ENCODE measurements at regions not wholly inside any gene's neighbourhood (a gene's known extent, or its start where the extent isn't known, plus 50 kb on each side); places are given as distances from the start of the nearest gene placed in this dataset.

DNA sequence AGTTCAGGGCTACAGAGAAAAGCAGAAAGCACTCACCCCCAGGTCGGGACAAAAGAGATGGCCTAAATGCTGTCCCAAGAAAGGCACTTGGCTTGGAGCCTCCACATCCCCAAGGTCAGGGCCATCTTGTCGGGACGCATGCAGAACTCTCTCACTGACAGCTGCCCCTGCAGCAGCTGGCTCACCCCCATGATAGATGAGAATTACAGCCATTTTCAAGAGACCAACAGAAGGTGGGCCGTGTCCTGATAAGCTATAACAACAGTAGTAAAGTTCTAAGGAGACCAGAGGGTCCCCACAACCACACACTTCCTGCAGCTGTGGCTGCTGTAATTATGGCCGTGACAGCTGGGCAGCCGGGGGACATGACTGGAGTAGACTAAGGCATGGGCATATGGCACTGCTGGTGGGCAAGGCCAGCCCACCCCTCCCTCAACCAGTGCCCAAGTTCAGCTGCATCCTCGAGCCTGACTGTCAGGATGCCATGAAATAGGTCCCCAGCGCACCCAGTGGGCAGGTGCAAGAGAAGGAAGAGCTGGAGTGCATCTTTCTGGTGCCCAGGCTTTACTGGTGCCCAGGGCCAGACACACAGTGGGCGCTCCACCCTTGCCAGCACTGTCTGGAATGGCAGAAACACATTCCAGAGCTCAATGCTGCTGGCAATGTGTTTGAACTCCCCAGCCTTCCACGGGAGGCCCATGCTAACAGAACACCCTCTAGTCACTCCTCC is 436.7 kb upstream of the ZNF507 start:
- ChIA-PET POLR2A (no interaction called here), CTCF (no interaction called here)
- Histone ChIP-seq H3K27me3 (ENCODE audit: control insufficient read depth, insufficient read depth, low read length) (no peaks in the 10 kb centered on the region), H3K27ac (ENCODE audit: low read depth, low read length) (no peak overlapping the region), H3K9me3 (ENCODE audit: control insufficient read depth, insufficient read depth, low read length) (no peaks in the 10 kb centered on the region; the same call in 1 of the 2 replicates), H3K4me3 (ENCODE audit: low read depth, low read length) (no peak overlapping the region)
- no peak for DNase-seq (ENCODE audit: low read depth, low spot score)
- TF ChIP-seq, protein P1, sequence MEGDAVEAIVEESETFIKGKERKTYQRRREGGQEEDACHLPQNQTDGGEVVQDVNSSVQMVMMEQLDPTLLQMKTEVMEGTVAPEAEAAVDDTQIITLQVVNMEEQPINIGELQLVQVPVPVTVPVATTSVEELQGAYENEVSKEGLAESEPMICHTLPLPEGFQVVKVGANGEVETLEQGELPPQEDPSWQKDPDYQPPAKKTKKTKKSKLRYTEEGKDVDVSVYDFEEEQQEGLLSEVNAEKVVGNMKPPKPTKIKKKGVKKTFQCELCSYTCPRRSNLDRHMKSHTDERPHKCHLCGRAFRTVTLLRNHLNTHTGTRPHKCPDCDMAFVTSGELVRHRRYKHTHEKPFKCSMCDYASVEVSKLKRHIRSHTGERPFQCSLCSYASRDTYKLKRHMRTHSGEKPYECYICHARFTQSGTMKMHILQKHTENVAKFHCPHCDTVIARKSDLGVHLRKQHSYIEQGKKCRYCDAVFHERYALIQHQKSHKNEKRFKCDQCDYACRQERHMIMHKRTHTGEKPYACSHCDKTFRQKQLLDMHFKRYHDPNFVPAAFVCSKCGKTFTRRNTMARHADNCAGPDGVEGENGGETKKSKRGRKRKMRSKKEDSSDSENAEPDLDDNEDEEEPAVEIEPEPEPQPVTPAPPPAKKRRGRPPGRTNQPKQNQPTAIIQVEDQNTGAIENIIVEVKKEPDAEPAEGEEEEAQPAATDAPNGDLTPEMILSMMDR (IDR thresholded peaks at IDR 0.05; ENCODE audit: low read depth, low read length), result no peak

- Histone ChIP-seq H3K4me3 (ENCODE audit: low read depth, low read length) (no peak overlapping the region), H3K9me3 (ENCODE audit: control insufficient read depth, insufficient read depth, low read length) (no peaks in the 10 kb centered on the region; the same call in 1 of the 2 replicates), H3K27me3 (ENCODE audit: control insufficient read depth, insufficient read depth, low read length) (no peaks in the 10 kb centered on the region), H3K27ac (ENCODE audit: low read depth, low read length) (no peak overlapping the region)
- ChIA-PET CTCF (no interaction called here), POLR2A (no interaction called here)
- TF ChIP-seq, protein P1 (IDR thresholded peaks at IDR 0.05; ENCODE audit: low read depth, low read length), result no peak
- no peak for DNase-seq (ENCODE audit: low read depth, low spot score)
These were observed 435.2 kb upstream of the ZNF507 start for GRCh38 chr19:31910224-31910623.

GRCh38 chr19:31911577-31911976 is 433.8 kb upstream of the ZNF507 start:
- ChIA-PET CTCF (no interaction called here), POLR2A (no interaction called here)
- Histone ChIP-seq H3K4me3 (ENCODE audit: low read depth, low read length) (no peak overlapping the region), H3K27ac (ENCODE audit: low read depth, low read length) (no peak overlapping the region), H3K9me3 (ENCODE audit: control insufficient read depth, insufficient read depth, low read length) (no peaks in the 10 kb centered on the region; the same call in 1 of the 2 replicates), H3K27me3 (ENCODE audit: control insufficient read depth, insufficient read depth, low read length) (no peaks in the 10 kb centered on the region)
- TF ChIP-seq, protein P1 (IDR thresholded peaks at IDR 0.05; ENCODE audit: low read depth, low read length), result no peak
- DNase-seq (ENCODE audit: low read depth, low spot score), result no peak

DNA sequence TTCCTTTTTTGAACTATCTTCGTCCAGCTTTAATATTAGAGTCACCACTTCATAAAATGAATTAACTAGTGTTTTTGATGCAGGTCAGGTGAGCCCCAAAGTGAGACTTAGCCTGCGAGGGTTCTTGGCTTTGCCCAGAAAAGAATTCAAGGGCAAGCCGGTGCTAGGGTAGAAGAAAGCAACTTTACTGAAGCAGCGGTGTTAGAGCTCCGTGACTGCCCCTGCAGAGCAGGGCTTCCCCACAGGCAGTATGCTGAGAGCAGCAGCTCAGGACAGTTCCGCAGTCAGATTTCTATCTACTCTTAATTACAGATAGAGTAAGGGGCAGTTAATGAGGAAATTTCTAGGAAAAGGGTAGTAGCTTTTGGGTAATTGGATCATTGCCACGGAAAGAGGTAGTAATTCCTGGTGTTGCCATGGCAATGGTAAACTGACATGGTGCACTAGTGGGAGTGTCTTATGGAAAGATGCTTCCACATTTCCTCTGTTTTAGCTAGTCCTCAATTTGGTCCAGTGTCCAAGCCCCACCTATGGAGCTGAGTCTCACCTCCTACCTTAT is 432.2 kb upstream of the ZNF507 start:
- POLR2A ChIA-PET, result no interaction called here
- DNase-seq (ENCODE audit: low read depth, low spot score), result no peak
- TF ChIP-seq, protein P1 (IDR thresholded peaks at IDR 0.05; ENCODE audit: low read depth, low read length), result no peak
- CTCF ChIA-PET, result no interaction called here
- H3K9me3 ChIP-seq (ENCODE audit: control insufficient read depth, insufficient read depth, low read length), result no peaks in the 10 kb centered on the region; the same call in 1 of the 2 replicates
- H3K4me3 ChIP-seq (ENCODE audit: low read depth, low read length), result no peak overlapping the region
- no peaks in the 10 kb centered on the region for H3K27me3 ChIP-seq (ENCODE audit: control insufficient read depth, insufficient read depth, low read length)
- no peak overlapping the region for H3K27ac ChIP-seq (ENCODE audit: low read depth, low read length)

DNA sequence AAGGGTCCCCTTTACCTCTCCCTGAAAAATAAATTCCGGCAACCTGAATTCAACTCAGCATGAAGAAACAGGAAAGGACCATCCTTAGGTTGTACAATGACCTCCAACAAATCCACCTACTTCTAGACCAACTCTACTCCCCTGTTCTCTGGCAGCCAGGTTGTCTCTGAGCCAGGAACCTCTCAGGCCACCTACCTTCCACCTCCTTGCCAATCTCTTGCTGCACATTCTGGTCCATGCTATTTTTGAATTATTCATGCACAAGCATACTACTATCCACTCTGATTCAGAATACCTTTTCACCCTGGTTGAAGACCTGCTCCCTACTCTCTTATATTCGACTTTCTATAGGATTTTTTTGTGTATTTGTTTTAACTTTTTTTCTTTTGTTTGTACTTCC is 415.0 kb upstream of the ZNF507 start:
- ChIA-PET CTCF (no interaction called here), POLR2A (no interaction called here)
- TF ChIP-seq, protein P1 (IDR thresholded peaks at IDR 0.05; ENCODE audit: low read depth, low read length), result no peak
- no peaks in the 10 kb centered on the region for H3K9me3 ChIP-seq (ENCODE audit: control insufficient read depth, insufficient read depth, low read length)
- H3K27ac ChIP-seq (ENCODE audit: low read depth, low read length), result no peak overlapping the region
- H3K27me3 ChIP-seq (ENCODE audit: control insufficient read depth, insufficient read depth, low read length), result no peaks in the 10 kb centered on the region
- DNase-seq (ENCODE audit: low read depth, low spot score), result no peak
- H3K4me3 ChIP-seq (ENCODE audit: low read depth, low read length), result no peak overlapping the region

Measured in AG04450 (cell line).